GM21529 (cell line): ENCODE measurements at regions not wholly inside any gene's neighbourhood (a gene's known extent, or its start where the extent isn't known, plus 50 kb on each side); places are given as distances from the start of the nearest gene placed in this dataset.

Source experiments
- ATAC-seq: cut with Tn5 transposase; IDR thresholded peaks from one replicate; pipeline ENCODE4 v1.9.1; 2021; ENCODE audit not compliant: unreplicated experiment

DNA sequence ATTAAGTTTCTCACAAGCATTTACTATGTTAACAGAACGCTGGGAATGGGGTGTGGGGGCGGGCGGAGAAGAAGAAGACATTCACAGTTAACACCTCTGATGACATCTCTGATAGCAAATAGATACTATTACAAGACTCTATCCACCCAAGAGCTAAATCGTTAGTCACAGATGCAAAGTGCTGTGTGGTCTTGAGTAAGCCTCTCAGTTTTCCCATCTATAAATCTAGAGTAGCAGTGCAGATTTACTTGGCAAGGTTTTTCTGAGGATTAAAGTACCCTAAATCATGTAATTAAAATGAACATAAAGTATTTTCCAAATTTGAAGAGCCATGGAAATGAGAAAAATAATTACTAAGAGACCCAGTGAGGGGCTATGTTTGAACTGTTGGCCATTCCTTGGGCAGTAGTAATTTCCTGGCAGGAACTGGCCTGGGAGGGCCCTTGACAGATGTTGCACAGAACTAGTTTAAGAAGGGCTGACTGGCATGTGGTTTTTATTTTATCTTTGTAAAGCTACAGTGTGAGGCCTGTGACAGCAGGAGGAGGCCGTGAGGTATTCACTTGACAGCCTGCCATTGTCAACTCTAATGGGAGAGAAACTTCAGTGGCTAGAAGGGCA is 58.7 kb upstream of the APOBEC4 start:
- ATAC-seq: no peak

DNA sequence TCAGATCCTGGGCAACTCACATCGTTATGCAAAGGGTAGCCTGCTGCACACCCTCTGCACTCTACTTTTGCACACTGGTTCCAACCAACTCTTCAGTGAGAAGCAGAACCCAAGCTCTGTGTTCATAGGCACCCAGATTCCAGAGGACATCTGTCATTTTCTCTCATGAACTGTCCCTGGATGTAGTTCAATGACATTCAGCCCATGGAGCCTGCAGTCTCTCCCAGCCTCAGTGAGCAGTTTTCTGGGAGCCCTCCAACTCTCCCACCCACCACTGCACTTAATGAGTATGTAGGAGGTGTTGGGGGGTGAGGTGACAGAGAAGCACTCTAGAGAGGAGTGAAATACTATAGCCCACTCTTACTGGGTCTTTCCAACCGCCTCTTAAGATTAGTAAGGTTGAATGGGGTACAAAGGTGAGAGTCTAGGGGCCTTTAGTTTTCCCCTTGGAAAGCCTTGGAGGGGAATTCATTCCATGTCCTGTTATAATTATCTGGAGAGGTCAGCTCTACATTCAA is 58.1 kb upstream of the APOBEC4 start:
- no peak for ATAC-seq

DNA sequence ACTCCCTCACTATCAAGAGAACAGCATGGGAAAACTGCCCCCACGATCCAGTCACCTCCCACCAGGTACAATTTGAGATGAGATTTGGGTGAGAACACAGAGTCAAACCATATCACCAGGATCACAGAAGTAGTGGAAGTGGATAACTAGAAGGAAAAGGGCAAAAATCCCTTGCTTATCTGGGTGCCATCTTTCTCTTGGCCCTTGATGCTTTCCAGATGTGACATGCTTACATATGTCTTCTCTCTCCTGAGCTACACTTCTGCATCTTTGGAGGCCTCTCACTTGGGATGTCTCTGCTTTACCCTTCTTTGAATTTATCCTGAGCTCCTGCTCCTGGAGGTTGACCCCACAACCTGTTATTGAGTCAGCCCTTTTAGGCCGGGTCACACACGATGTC is 57.6 kb upstream of the APOBEC4 start:
- no peak for ATAC-seq

DNA sequence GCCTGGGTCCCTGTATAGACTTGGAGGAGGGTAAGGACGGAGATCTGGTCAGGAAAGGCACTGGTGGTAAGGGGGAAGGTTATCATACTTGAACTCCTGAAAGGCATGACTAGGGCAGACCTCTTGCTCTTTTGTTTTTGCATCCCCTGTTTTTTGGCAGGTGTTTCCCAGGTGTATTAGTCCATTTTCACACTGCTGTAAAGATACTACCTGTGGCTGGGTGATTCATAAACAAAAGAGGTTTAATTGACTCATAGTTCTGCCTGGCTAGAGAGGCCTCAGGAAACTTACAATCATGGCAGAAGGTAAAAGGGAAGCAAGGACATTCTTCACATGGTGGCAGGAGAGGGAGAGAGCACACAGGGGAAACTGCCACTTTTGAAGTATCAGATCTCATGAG is 57.2 kb upstream of the APOBEC4 start:
- ATAC-seq: no peak

DNA sequence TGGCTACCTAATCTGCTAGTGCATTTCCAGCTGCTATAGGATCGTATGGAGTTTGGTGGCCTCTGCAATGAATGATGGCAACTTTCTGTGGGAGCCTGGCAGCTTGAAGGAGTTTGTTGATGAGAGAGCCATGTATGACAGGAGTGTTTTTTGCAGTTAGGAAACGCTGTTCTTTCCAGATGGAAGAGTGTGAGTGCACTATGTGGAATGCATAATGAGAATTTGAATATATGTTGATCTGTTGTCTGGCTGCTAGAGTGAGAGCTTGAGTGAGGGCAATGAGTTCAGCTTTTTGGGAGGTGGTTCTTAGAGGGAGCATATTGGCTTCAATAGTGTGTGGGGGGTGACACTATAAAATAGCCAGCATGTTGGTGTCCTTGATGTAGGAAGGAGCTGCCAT is 51.0 kb upstream of the APOBEC4 start:
- ATAC-seq: no peak
